ENCODE measurements at regions not wholly inside any gene's neighbourhood (a gene's known extent, or its start where the extent isn't known, plus 50 kb on each side); places are given as distances from the start of the nearest gene placed in this dataset.

- Histone ChIP-seq H3K4me1 (ENCODE audit: insufficient read depth, low read length, poor library complexity, severe bottlenecking) (no peaks in the 10 kb centered on the region), H3K9me3 (ENCODE audit: low read length) (no peaks in the 10 kb centered on the region), H2AFZ (ENCODE audit: low read length) (no peak overlapping the region), H3K9me2 (ENCODE audit: insufficient read depth, low read length) (no peaks in the 10 kb centered on the region), H4K20me1 (ENCODE audit: insufficient read depth, low read length) (no peaks in the 10 kb centered on the region), H3K79me2 (ENCODE audit: insufficient read depth, low read depth, low read length) (no peaks in the 10 kb centered on the region), H3K4me2 (ENCODE audit: low read length) (no peak overlapping the region), H3K27ac (ENCODE audit: low read depth, low read length, poor library complexity, severe bottlenecking) (no peak overlapping the region), H3K36me3 (ENCODE audit: insufficient read depth, low read length) (no peaks in the 10 kb centered on the region), H3K4me3 (ENCODE audit: low read depth, low read length, poor library complexity, severe bottlenecking) (no peak overlapping the region)
- no peak for DNase-seq (ENCODE audit: low spot score)
- intact Hi-C loops (cut with micrococcal nuclease; ENCODE audit: unreplicated experiment), result no loop called here
- ChIA-PET POLR2A (interaction anchor here (0.6 to 1.0 kb wide), 3 partner anchors 9 to 12 kb away, joined by 3 to 5 read pairs (median 4); no protein-coding TSS in a partner anchor), CTCF (ENCODE audit: unreplicated experiment) (no interaction called here)
- no TSS peak for BruUV-seq (replicated peaks)
- TF ChIP-seq EZH2phosphoT487 (IDR thresholded peaks at IDR 0.05; ENCODE audit: borderline replicate concordance, low read depth, low read length) (no peak), CTCF (conservative IDR thresholded peaks at IDR 0.05; ENCODE audit: low read length) (no peak)
Measured at GRCh38 chrX:10360116-10360515, 203.3 kb downstream of the CLCN4 start.

- TF ChIP-seq CTCF (conservative IDR thresholded peaks at IDR 0.05; ENCODE audit: low read length), result no peak
- TF ChIP-seq EZH2phosphoT487 (IDR thresholded peaks at IDR 0.05; ENCODE audit: borderline replicate concordance, low read depth, low read length), result no peak
- POLR2A ChIA-PET, result interaction anchor here (1.1 kb wide), 1 partner anchor 22 kb away, joined by 3 read pairs; no protein-coding TSS in a partner anchor
- Histone ChIP-seq H3K79me2 (ENCODE audit: insufficient read depth, low read depth, low read length) (no peaks in the 10 kb centered on the region), H3K4me2 (ENCODE audit: low read length) (no peak overlapping the region), H3K27ac (ENCODE audit: low read depth, low read length, poor library complexity, severe bottlenecking) (no peak overlapping the region), H3K9me2 (ENCODE audit: insufficient read depth, low read length) (no peaks in the 10 kb centered on the region), H3K36me3 (ENCODE audit: insufficient read depth, low read length) (no peaks in the 10 kb centered on the region), H3K9me3 (ENCODE audit: low read length) (no peaks in the 10 kb centered on the region), H4K20me1 (ENCODE audit: insufficient read depth, low read length) (no peaks in the 10 kb centered on the region), H3K4me3 (ENCODE audit: low read depth, low read length, poor library complexity, severe bottlenecking) (no peak overlapping the region), H3K4me1 (ENCODE audit: insufficient read depth, low read length, poor library complexity, severe bottlenecking) (no peaks in the 10 kb centered on the region), H2AFZ (ENCODE audit: low read length) (no peak overlapping the region)
- DNase-seq (ENCODE audit: low spot score), result no peak
- CTCF ChIA-PET (ENCODE audit: unreplicated experiment), result no interaction called here
- BruUV-seq (replicated peaks), result no TSS peak
- intact Hi-C loops (cut with micrococcal nuclease; ENCODE audit: unreplicated experiment), result no loop called here
Measured at GRCh38 chrX:10365532-10366265, 208.9 kb downstream of the CLCN4 start.

GRCh38 chrX:10367406-10367805 is 210.6 kb downstream of the CLCN4 start:
- CTCF ChIA-PET (ENCODE audit: unreplicated experiment), result no interaction called here

More at GRCh38 chrX:10367406-10367805, 210.6 kb downstream of the CLCN4 start:
- no peak for DNase-seq (ENCODE audit: low spot score)
- no peaks in the 10 kb centered on the region for H3K36me3 ChIP-seq (ENCODE audit: insufficient read depth, low read length)
- POLR2A ChIA-PET, result no interaction called here
- no peak overlapping the region for H3K27ac ChIP-seq (ENCODE audit: low read depth, low read length, poor library complexity, severe bottlenecking)
- H3K4me3 ChIP-seq (ENCODE audit: low read depth, low read length, poor library complexity, severe bottlenecking), result no peak overlapping the region
- H3K79me2 ChIP-seq (ENCODE audit: insufficient read depth, low read depth, low read length), result no peaks in the 10 kb centered on the region
- BruUV-seq (replicated peaks), result no TSS peak
- intact Hi-C loops (cut with micrococcal nuclease; ENCODE audit: unreplicated experiment), result no loop called here
- no peaks in the 10 kb centered on the region for H4K20me1 ChIP-seq (ENCODE audit: insufficient read depth, low read length)
- H3K9me2 ChIP-seq (ENCODE audit: insufficient read depth, low read length), result no peaks in the 10 kb centered on the region
- no peak overlapping the region for H2AFZ ChIP-seq (ENCODE audit: low read length)
- no peaks in the 10 kb centered on the region for H3K9me3 ChIP-seq (ENCODE audit: low read length)
- TF ChIP-seq EZH2phosphoT487 (IDR thresholded peaks at IDR 0.05; ENCODE audit: borderline replicate concordance, low read depth, low read length) (no peak), CTCF (conservative IDR thresholded peaks at IDR 0.05; ENCODE audit: low read length) (no peak)
- H3K4me1 ChIP-seq (ENCODE audit: insufficient read depth, low read length, poor library complexity, severe bottlenecking), result no peaks in the 10 kb centered on the region
- H3K4me2 ChIP-seq (ENCODE audit: low read length), result no peak overlapping the region
